Upper lobe of left lung (tissue), 6 donors: ENCODE measurements at regions not wholly inside any gene's neighbourhood (a gene's known extent, or its start where the extent isn't known, plus 50 kb on each side); places are given as distances from the start of the nearest gene placed in this dataset.

Experiments used
- ATAC-seq, 2 donors: fragments of 200-7000 bp; cut with Tn5 transposase; one replicate each; pipeline ENCODE4 v1.9.1; 2022; ENCODE audit warnings: mild to moderate bottlenecking in 2 of 2, moderate library complexity in 2 of 2; ENCODE audit not compliant: low FRiP score in 2 of 2
- DNase-seq, 2 donors: peaks; one replicate each; pipeline ENCODE4 v3.0.0-alpha.2; 2019 to 2020
- H3K27ac ChIP-seq, 4 donors: fragments of 200-600 bp; sonication (generic); one replicate each; pipeline ENCODE4 v1.5.1; 2016 to 2019
- H3K27me3 ChIP-seq, 4 donors: fragments of 200-600 bp; sonication (generic); one replicate each; pipeline ENCODE4 v1.5.1; 2017 to 2019
- H3K36me3 ChIP-seq, 4 donors: fragments of 200-600 bp; sonication (generic); one replicate each; pipeline ENCODE4 v1.5.1; 2016 to 2019
- H3K4me1 ChIP-seq, 4 donors: fragments of 200-600 bp; sonication (generic); one replicate each; pipeline ENCODE4 v1.5.1; 2018 to 2019
- H3K4me3 ChIP-seq, 4 donors: fragments of 200-600 bp; sonication (generic); one replicate each; pipeline ENCODE4 v1.5.1; 2017 to 2019; ENCODE audit warnings: mild to moderate bottlenecking in 2 of 4, moderate library complexity in 1 of 4
- H3K9me3 ChIP-seq, 4 donors: fragments of 200-600 bp; sonication (generic); one replicate each; pipeline ENCODE4 v1.5.1; 2018 to 2019
- EP300 ChIP-seq, 4 donors: sonication (generic); formaldehyde crosslinking; IDR thresholded peaks; one replicate each; pipeline ENCODE4 v1.5.1; 2017; ENCODE audit warnings: antibody characterized with exemption in 4 of 4, control low read depth in 2 of 4
- POLR2A ChIP-seq, 4 donors: fragments of 450-650 bp; IDR thresholded peaks; one replicate each; pipeline ENCODE4 v1.5.1; 2016 to 2017; ENCODE audit warnings: antibody characterized with exemption in 4 of 4, mild to moderate bottlenecking in 2 of 4
- POLR2AphosphoS5 ChIP-seq, 2 donors: sonication (generic); formaldehyde crosslinking; IDR thresholded peaks; one replicate each; pipeline ENCODE4 v1.5.1; 2017; ENCODE audit warnings: antibody characterized with exemption in 2 of 2
- WGBS, 2 donors: methylation state at CpG; one replicate each; pipeline ENCODE4 v1.1.5; 2017 to 2018; 5-methylcytosine and 5-hydroxymethylcytosine counted together
- TF ChIP-seq, protein P1 (sequence below), 6 experiments: fragments of 450-650 bp in 4 of 6; fragments of 200-600 bp in 2 of 6; sonication (generic) in 2 of 6; IDR thresholded peaks; one replicate each; pipeline ENCODE4 v1.5.1; 2016 to 2019; ENCODE audit warnings: antibody characterized with exemption in 6 of 6
- donor health status: DM: no; HTN: no; CAD: no; lungs with moderate emphysema.
- donor health status: DM: no; HTN: yes; CAD: no; lungs with severe emphysema.

DNA sequence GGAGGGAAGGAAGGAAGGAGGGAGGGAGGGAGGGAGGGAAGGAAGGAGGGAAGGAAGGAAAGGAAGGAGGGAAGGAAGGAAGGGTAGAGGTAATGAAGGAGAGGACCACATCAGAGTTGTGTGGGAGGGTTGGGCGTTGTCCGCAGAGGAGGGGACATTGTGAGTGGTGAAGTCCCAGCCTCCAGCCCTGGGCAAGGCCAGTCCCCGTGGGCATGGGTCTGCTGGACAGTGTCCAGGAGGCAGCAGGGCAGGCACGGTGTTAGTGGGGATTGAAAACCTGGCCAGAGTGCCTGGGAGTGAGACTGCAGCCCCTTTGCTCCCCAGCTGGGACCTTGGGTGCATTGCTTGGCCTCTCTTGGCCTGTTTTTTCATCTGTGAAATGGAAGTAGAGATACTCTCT is 1462.3 kb downstream of the BRD1 start:
- no peak overlapping the region for H3K27ac ChIP-seq
- H3K9me3 ChIP-seq: no peaks in the 10 kb centered on the region
- WGBS, 2 donors: 87 to 90% methylated on average over 4 of the region's 4 CpGs
- peaks cover 5 to 11% (median 9%) of the 10 kb centered on the region in 4 donors for H3K4me1 ChIP-seq
- no peaks in the 10 kb centered on the region for H3K36me3 ChIP-seq
- DNase-seq (no peak), ATAC-seq (no peak)
- H3K4me3 ChIP-seq: no peak overlapping the region
- TF ChIP-seq POLR2A (IDR thresholded peaks at IDR 0.05) (no peak), EP300 (IDR thresholded peaks at IDR 0.05) (no peak), POLR2AphosphoS5 (IDR thresholded peaks at IDR 0.05) (no peak)
- TF ChIP-seq, protein P1, sequence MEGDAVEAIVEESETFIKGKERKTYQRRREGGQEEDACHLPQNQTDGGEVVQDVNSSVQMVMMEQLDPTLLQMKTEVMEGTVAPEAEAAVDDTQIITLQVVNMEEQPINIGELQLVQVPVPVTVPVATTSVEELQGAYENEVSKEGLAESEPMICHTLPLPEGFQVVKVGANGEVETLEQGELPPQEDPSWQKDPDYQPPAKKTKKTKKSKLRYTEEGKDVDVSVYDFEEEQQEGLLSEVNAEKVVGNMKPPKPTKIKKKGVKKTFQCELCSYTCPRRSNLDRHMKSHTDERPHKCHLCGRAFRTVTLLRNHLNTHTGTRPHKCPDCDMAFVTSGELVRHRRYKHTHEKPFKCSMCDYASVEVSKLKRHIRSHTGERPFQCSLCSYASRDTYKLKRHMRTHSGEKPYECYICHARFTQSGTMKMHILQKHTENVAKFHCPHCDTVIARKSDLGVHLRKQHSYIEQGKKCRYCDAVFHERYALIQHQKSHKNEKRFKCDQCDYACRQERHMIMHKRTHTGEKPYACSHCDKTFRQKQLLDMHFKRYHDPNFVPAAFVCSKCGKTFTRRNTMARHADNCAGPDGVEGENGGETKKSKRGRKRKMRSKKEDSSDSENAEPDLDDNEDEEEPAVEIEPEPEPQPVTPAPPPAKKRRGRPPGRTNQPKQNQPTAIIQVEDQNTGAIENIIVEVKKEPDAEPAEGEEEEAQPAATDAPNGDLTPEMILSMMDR (IDR thresholded peaks at IDR 0.05): no peak
- no peaks in the 10 kb centered on the region for H3K27me3 ChIP-seq

DNA sequence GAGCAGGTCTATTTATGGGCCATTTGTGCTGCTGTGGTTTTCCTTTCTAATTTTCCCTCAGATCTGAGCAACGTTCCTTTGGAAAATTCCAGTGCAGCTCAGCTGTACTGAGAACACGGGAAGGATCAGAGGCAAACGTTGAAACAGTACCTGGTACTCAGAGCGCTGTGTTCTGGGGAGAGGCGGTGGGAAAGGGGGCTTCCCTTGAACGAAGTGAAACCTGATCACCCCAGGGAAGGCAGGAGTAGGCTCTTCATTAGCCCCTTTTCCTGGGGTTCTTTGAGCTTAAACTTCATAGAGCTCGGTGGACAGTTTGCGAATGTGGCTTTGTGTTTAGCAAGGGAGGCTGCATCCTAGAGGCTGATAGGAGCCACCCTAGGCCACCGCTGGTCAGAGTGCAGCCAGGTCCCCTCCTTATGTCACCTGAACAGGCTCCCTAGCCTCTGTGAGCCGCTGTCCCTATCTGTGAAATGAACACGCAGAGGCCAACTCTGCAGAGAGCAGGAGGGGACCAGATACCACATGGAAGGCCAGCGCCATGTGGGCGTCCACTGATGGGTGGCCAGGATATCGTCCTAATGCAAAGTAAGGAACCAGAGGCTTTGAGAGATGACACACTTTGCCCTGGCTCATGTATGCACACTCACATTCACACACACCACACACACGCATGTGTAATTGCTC is 1464.8 kb downstream of the BRD1 start:
- ATAC-seq: no peak
- TF ChIP-seq POLR2AphosphoS5 (IDR thresholded peaks at IDR 0.05) (no peak), EP300 (IDR thresholded peaks at IDR 0.05) (no peak), POLR2A (IDR thresholded peaks at IDR 0.05) (no peak)
- TF ChIP-seq, protein P1 (IDR thresholded peaks at IDR 0.05): no peak
- DNase-seq: no peak
- Histone ChIP-seq H3K4me3 (no peak overlapping the region), H3K4me1 (no peaks in the 10 kb centered on the region), H3K9me3 (no peaks in the 10 kb centered on the region), H3K36me3 (no peaks in the 10 kb centered on the region), H3K27me3 (no peaks in the 10 kb centered on the region), H3K27ac (no peak overlapping the region)
- WGBS, 2 donors: 71 to 78% methylated on average over 9 to 15 of the region's 15 CpGs

DNA sequence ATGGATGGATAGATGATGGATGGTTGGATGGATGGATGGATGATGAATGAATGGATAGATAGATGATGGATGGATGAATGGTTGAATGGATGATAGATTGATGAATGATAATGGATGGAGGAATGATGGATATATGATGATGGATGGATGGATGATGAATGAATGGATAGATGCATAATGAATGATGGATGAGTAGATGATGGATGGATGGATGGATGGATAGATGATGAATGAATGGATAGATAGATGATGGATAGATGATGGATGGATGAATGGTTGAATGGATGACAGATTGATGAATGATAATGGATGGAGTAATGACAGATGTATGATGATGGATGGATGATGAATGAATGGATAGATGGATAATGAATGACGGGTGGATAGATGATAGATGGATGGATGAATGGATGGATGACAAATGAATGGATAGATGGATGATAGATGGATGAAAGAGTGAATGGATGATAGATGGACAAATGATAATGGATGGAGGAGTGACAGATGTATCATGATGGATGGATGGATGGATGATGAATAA is 1466.5 kb downstream of the BRD1 start:
- Histone ChIP-seq H3K27me3 (no peaks in the 10 kb centered on the region), H3K36me3 (no peaks in the 10 kb centered on the region), H3K9me3 (no peaks in the 10 kb centered on the region), H3K4me1 (no peaks in the 10 kb centered on the region), H3K27ac (no peak overlapping the region), H3K4me3 (no peak overlapping the region)
- DNase-seq: no peak
- no peak for ATAC-seq
- 83 to 91% methylated on average over 1 of the region's 1 CpG for WGBS, 2 donors
- TF ChIP-seq POLR2A (IDR thresholded peaks at IDR 0.05): no peak

GRCh38 chr22:48359613-48359965 is 1468.1 kb downstream of the BRD1 start:
- Histone ChIP-seq H3K27ac (no peak overlapping the region), H3K9me3 (no peaks in the 10 kb centered on the region), H3K4me1 (no peaks in the 10 kb centered on the region), H3K4me3 (no peak overlapping the region), H3K27me3 (no peaks in the 10 kb centered on the region), H3K36me3 (no peaks in the 10 kb centered on the region)
- no peak for DNase-seq
- ATAC-seq: no peak
- TF ChIP-seq POLR2A (IDR thresholded peaks at IDR 0.05) (no peak), POLR2AphosphoS5 (IDR thresholded peaks at IDR 0.05) (no peak), EP300 (IDR thresholded peaks at IDR 0.05) (no peak)
- TF ChIP-seq, protein P1 (IDR thresholded peaks at IDR 0.05): no peak
- 79 to 84% methylated on average over 14 of the region's 14 CpGs for WGBS, 2 donors

DNA sequence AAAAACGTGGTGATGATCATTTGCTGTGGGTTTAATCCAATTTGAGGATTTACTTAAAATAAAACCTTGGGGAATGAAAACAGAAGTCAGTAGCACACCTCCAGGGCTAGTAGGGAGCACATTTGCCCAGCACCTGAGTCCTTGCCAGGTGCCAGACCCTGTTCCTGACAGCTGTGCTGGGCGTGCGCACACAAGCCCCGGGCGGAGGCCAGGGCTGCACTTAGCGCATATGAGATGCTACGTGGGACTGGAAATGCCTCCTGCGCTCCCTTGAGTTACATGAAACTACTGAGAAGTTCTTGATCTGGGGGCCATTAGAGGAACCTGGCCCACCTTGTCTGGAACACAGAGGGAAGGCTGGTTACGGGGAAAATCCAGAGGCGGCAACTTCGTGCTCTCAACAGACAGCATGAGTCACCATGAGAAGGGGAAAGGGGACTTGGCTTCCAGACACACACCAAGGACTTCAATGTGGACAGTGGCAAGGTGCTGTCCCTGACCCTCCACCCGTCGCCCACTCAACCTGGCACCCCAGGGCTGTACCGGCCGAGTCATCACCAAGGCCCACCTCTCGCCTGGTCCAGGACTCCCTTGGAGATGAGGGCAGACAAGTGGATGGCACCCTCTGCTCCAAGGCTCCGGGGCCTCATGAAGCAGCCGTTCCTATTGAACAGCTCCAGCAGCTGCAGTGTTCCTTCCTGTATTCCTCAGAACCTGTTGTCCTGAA is 1468.6 kb downstream of the BRD1 start:
- DNase-seq (no peak), ATAC-seq (no peak)
- TF ChIP-seq POLR2AphosphoS5 (IDR thresholded peaks at IDR 0.05): no peak
- no peak for TF ChIP-seq POLR2A (IDR thresholded peaks at IDR 0.05)
- TF ChIP-seq EP300 (IDR thresholded peaks at IDR 0.05): no peak
- TF ChIP-seq, protein P1 (IDR thresholded peaks at IDR 0.05): no peak
- Histone ChIP-seq H3K36me3 (no peaks in the 10 kb centered on the region), H3K4me3 (no peak overlapping the region), H3K9me3 (no peaks in the 10 kb centered on the region), H3K4me1 (no peaks in the 10 kb centered on the region), H3K27me3 (no peaks in the 10 kb centered on the region), H3K27ac (no peak overlapping the region)
- WGBS, 2 donors: 90 to 91% methylated on average over 16 to 18 of the region's 18 CpGs
